ENCODE measurements at regions not wholly inside any gene's neighbourhood (a gene's known extent, or its start where the extent isn't known, plus 50 kb on each side); places are given as distances from the start of the nearest gene placed in this dataset.

GRCh38 chr5:86155796-86156195, 461.9 kb upstream of the COX7C start:
- TF ChIP-seq CTCF (IDR thresholded peaks at IDR 0.05) (no peak), POLR2A (IDR thresholded peaks at IDR 0.05) (no peak)
